ENCODE measurements at regions not wholly inside any gene's neighbourhood (a gene's known extent, or its start where the extent isn't known, plus 50 kb on each side); places are given as distances from the start of the nearest gene placed in this dataset.

GRCh38 chr16:62545039-62545438 lies 508.8 kb upstream of the CDH8 start:
- intact Hi-C loops (cut with DNase I, micrococcal nuclease), result no loop called here
- DNase-seq, result no peak
- peaks cover 21% of the 10 kb centered on the region for H3K9me3 Mint-ChIP-seq (ENCODE audit: low read depth)
- H3K27me3 Mint-ChIP-seq, result no peaks in the 10 kb centered on the region
- POLR2A ChIA-PET, result no interaction called here
- ATAC-seq, result no peak
- no peak overlapping the region for H3K4me3 Mint-ChIP-seq
- no peaks in the 10 kb centered on the region for H3K4me1 Mint-ChIP-seq
- no peak overlapping the region for H3K27ac Mint-ChIP-seq
- no peaks in the 10 kb centered on the region for H3K36me3 Mint-ChIP-seq (ENCODE audit: low read depth)
- CTCF ChIA-PET, result no interaction called here

DNA sequence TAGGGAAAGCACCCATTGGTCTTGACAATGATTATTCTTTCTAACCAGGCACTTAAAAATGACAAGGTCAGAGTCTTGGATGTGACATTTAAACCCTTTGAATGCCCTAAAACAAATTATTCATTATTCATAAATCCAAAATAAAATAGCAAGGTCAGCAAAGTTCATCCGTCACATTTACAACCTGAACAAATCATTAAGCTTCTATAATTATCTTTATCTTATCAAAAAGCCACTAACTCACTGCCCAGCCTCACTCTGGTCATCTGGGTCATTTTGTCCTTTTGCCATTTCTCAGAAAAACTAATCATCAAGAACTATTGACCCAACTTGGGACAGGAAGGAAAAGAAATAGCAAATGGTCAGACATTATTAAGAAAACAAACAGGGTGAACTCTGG lies 507.3 kb upstream of the CDH8 start:
- ChIA-PET CTCF (no interaction called here), POLR2A (no interaction called here)
- intact Hi-C loops (cut with DNase I, micrococcal nuclease), result no loop called here
- no peak for DNase-seq
- H3K4me1 Mint-ChIP-seq, result no peaks in the 10 kb centered on the region
- no peak overlapping the region for H3K27ac Mint-ChIP-seq
- no peaks in the 10 kb centered on the region for H3K27me3 Mint-ChIP-seq
- no peaks in the 10 kb centered on the region for H3K36me3 Mint-ChIP-seq (ENCODE audit: low read depth)
- H3K4me3 Mint-ChIP-seq, result no peak overlapping the region
- ATAC-seq, result no peak
- peaks cover 18% of the 10 kb centered on the region for H3K9me3 Mint-ChIP-seq (ENCODE audit: low read depth)

DNA sequence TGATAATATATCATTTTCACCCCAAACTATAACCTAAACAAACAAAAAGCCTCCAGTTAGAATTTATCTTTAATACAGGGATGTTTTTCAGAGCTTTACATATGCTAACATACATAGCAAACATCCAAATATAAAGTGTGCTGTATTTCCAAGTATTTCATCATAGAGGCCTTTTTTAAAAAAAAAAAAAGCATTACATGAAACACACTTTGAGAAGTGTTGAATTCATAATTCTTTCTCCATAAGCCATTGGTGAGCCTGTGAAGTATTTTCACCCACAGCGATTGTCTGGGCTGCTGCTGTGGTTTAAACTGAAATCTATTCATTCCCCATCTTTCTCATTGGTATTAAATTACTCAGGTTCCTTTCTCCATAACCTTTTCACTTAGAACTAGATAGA lies 503.4 kb upstream of the CDH8 start:
- H3K27me3 Mint-ChIP-seq, result no peaks in the 10 kb centered on the region
- intact Hi-C loops (cut with DNase I, micrococcal nuclease), result no loop called here
- H3K4me1 Mint-ChIP-seq, result no peaks in the 10 kb centered on the region
- H3K27ac Mint-ChIP-seq, result no peak overlapping the region
- no peak for ATAC-seq
- H3K4me3 Mint-ChIP-seq, result no peak overlapping the region
- no peaks in the 10 kb centered on the region for H3K36me3 Mint-ChIP-seq (ENCODE audit: low read depth)
- DNase-seq, result no peak
- CTCF ChIA-PET, result no interaction called here
- POLR2A ChIA-PET, result no interaction called here
- H3K9me3 Mint-ChIP-seq (ENCODE audit: low read depth), result peaks cover 16% of the 10 kb centered on the region

- intact Hi-C loops (cut with DNase I, micrococcal nuclease), result no loop called here
- H3K27ac Mint-ChIP-seq, result no peak overlapping the region
- H3K36me3 Mint-ChIP-seq (ENCODE audit: low read depth), result no peaks in the 10 kb centered on the region
- ChIA-PET CTCF (no interaction called here), POLR2A (no interaction called here)
- no peaks in the 10 kb centered on the region for H3K27me3 Mint-ChIP-seq
- ATAC-seq, result no peak
- no peak overlapping the region for H3K4me3 Mint-ChIP-seq
- peaks cover 31% of the 10 kb centered on the region for H3K9me3 Mint-ChIP-seq (ENCODE audit: low read depth)
- DNase-seq, result no peak
- H3K4me1 Mint-ChIP-seq, result no peaks in the 10 kb centered on the region
These were observed 494.2 kb upstream of the CDH8 start for GRCh38 chr16:62530426-62530825.

DNA sequence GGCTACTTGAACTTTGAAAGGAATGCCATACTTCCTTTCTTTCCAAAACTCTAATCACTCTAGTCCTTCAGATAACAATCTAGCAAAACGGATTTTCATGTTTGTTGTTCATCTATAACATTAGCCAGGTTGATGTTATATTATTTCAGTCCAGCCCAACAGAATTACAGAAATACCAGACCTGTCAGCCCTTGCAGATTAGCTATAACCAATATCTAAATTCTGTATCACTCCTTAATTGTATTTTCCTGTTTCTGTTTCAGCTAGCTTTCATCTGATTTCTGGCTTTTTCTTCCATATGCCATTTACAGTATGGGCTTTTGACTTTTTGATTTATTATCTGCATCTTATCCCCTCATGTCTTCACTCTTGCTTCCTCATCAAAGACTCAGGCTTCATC lies 479.8 kb upstream of the CDH8 start:
- no peaks in the 10 kb centered on the region for H3K4me1 Mint-ChIP-seq
- no peaks in the 10 kb centered on the region for H3K27me3 Mint-ChIP-seq
- ChIA-PET POLR2A (no interaction called here), CTCF (no interaction called here)
- DNase-seq (no peak), ATAC-seq (no peak)
- H3K27ac Mint-ChIP-seq, result no peak overlapping the region
- H3K4me3 Mint-ChIP-seq, result no peak overlapping the region
- intact Hi-C loops (cut with DNase I, micrococcal nuclease), result no loop called here
- peaks cover 9% of the 10 kb centered on the region for H3K9me3 Mint-ChIP-seq (ENCODE audit: low read depth)
- H3K36me3 Mint-ChIP-seq (ENCODE audit: low read depth), result no peaks in the 10 kb centered on the region

DNA sequence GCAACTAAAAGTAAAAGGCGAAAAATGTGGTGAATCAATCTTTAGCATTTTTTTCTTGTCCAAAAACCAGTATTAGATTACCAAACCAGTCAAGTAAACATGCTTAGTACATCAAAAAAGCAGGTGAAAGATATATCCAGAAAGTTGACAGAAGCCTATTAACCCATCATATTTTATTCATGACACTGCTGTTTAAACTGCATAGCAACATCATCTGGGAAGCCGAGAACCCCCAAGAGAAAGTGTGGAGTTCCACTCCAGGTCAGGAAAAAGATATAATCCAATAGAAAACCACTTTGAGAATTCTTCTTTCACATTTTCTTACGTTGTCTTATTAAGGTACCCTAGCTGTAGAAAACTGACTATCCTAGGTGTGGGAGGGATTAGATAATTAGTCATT lies 466.8 kb upstream of the CDH8 start:
- ATAC-seq (no peak), DNase-seq (no peak)
- Mint-ChIP-seq H3K36me3 (ENCODE audit: low read depth) (no peaks in the 10 kb centered on the region), H3K4me1 (no peaks in the 10 kb centered on the region), H3K9me3 (ENCODE audit: low read depth) (peaks cover 18% of the 10 kb centered on the region), H3K27me3 (no peaks in the 10 kb centered on the region), H3K27ac (no peak overlapping the region), H3K4me3 (no peak overlapping the region)
- ChIA-PET CTCF (no interaction called here), POLR2A (no interaction called here)
- intact Hi-C loops (cut with DNase I, micrococcal nuclease), result no loop called here

DNA sequence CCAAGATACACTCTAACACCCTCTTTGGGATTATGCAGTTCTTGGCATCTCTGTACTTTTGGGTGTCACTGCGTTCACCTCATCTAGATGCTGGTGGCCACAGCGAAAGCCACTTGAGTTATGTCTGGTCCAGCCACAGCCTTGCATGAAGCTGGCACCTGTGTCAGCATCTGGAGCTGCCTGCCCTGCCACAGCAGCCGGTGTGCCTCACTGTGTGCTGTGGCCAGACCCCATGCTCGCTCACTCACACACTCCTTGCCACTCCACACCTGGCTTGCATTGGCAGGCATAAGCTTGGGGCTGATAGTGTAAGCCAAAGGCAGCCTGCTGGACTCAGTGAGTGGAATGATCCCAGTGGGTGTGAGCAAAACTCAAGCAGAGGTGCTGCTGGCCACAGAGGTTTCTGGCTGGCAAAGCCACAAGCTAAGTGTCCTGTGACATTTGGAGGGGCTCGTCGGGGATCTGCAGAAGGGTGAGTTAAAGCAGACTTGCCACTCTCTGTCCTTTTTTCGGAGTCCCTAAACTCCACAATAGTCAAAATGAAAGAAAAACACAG lies 442.7 kb upstream of the CDH8 start:
- no peak for DNase-seq
- Mint-ChIP-seq H3K4me1 (no peaks in the 10 kb centered on the region), H3K36me3 (ENCODE audit: low read depth) (no peaks in the 10 kb centered on the region), H3K27ac (no peak overlapping the region), H3K4me3 (no peak overlapping the region), H3K9me3 (ENCODE audit: low read depth) (peaks cover 12% of the 10 kb centered on the region), H3K27me3 (no peaks in the 10 kb centered on the region)
- POLR2A ChIA-PET, result no interaction called here
- ATAC-seq, result no peak
- CTCF ChIA-PET, result interaction anchor here (0.7 kb wide), 1 partner anchor 39 kb away, joined by 4 read pairs; no protein-coding TSS in a partner anchor
- intact Hi-C loops (cut with DNase I, micrococcal nuclease), result no loop called here

- POLR2A ChIA-PET, result no interaction called here
- no peaks in the 10 kb centered on the region for H3K36me3 Mint-ChIP-seq (ENCODE audit: low read depth)
- intact Hi-C loops (cut with DNase I, micrococcal nuclease), result no loop called here
- ATAC-seq, result no peak
- peaks cover 18% of the 10 kb centered on the region for H3K9me3 Mint-ChIP-seq (ENCODE audit: low read depth)
- H3K4me3 Mint-ChIP-seq, result no peak overlapping the region
- no peaks in the 10 kb centered on the region for H3K4me1 Mint-ChIP-seq
- no peak for DNase-seq
- no peak overlapping the region for H3K27ac Mint-ChIP-seq
- CTCF ChIA-PET, result no interaction called here
- no peaks in the 10 kb centered on the region for H3K27me3 Mint-ChIP-seq
These were observed 441.6 kb upstream of the CDH8 start for GRCh38 chr16:62477796-62478195.

DNA sequence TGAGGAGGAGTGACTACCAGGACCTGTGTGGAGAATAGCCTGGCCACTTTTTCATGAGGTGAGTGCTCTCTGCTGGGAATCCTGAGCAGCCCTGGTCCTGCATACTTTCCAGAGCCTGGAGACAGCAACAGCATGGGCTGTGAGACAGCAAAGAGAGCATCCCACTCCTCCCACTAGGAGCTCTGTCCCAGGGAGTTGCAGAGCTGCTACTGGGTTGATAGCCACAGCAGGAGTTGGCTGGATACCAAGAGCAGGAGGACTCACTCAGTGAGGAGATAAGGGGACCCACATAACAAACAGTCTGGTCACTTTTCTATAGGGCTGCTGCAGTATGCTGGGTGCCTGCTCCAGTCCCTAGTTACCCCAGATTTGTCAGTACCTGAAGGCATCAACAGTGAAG lies 439.3 kb upstream of the CDH8 start:
- DNase-seq, result no peak
- Mint-ChIP-seq H3K27ac (no peak overlapping the region), H3K9me3 (ENCODE audit: low read depth) (peaks cover 19% of the 10 kb centered on the region), H3K27me3 (no peaks in the 10 kb centered on the region), H3K4me1 (no peaks in the 10 kb centered on the region), H3K36me3 (ENCODE audit: low read depth) (no peaks in the 10 kb centered on the region), H3K4me3 (no peak overlapping the region)
- POLR2A ChIA-PET, result no interaction called here
- CTCF ChIA-PET, result no interaction called here
- no peak for ATAC-seq
- intact Hi-C loops (cut with DNase I, micrococcal nuclease), result no loop called here

DNA sequence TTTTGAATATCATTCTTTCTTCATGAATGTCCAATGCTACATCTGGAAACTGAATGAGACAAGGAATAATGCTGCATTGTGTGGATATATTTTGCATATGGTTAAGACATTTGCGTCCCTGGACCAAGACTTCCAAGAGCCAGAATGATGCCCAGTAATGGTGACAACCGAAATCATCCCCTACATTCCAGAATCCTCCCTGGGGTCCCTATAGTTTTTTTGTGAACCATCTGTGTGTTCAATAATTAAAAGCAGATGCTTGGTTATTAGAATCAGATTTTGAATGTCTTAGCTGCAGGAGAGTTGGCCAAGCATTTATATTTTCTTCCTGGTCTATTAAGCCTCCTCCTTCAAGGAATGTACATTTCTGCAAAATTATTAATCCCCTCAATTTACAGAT lies 426.7 kb upstream of the CDH8 start:
- CTCF ChIA-PET, result no interaction called here
- Mint-ChIP-seq H3K9me3 (ENCODE audit: low read depth) (peaks cover 17% of the 10 kb centered on the region), H3K4me1 (no peaks in the 10 kb centered on the region), H3K27ac (no peak overlapping the region), H3K27me3 (no peaks in the 10 kb centered on the region), H3K4me3 (no peak overlapping the region), H3K36me3 (ENCODE audit: low read depth) (no peaks in the 10 kb centered on the region)
- ATAC-seq, result no peak
- intact Hi-C loops (cut with DNase I, micrococcal nuclease), result no loop called here
- DNase-seq, result no peak
- POLR2A ChIA-PET, result no interaction called here

GRCh38 chr16:62450291-62450690 lies 414.1 kb upstream of the CDH8 start:
- ChIA-PET CTCF (no interaction called here), POLR2A (no interaction called here)
- Mint-ChIP-seq H3K36me3 (ENCODE audit: low read depth) (no peaks in the 10 kb centered on the region), H3K27me3 (no peaks in the 10 kb centered on the region), H3K9me3 (ENCODE audit: low read depth) (peaks cover 21% of the 10 kb centered on the region), H3K27ac (no peak overlapping the region), H3K4me3 (no peak overlapping the region), H3K4me1 (no peaks in the 10 kb centered on the region)
- DNase-seq, result no peak
- intact Hi-C loops (cut with DNase I, micrococcal nuclease), result no loop called here
- no peak for ATAC-seq

GRCh38 chr16:62445909-62446308 lies 409.7 kb upstream of the CDH8 start:
- DNase-seq (no peak), ATAC-seq (no peak)
- Mint-ChIP-seq H3K9me3 (ENCODE audit: low read depth) (peaks cover 21% of the 10 kb centered on the region), H3K36me3 (ENCODE audit: low read depth) (no peaks in the 10 kb centered on the region), H3K27ac (no peak overlapping the region), H3K4me3 (no peak overlapping the region), H3K27me3 (no peaks in the 10 kb centered on the region), H3K4me1 (no peaks in the 10 kb centered on the region)
- ChIA-PET POLR2A (no interaction called here), CTCF (no interaction called here)
- intact Hi-C loops (cut with DNase I, micrococcal nuclease), result loop anchor here in 1 of 2 experiments (10.0 kb wide), 1 partner anchor 61 kb away; no protein-coding TSS in a partner anchor

DNA sequence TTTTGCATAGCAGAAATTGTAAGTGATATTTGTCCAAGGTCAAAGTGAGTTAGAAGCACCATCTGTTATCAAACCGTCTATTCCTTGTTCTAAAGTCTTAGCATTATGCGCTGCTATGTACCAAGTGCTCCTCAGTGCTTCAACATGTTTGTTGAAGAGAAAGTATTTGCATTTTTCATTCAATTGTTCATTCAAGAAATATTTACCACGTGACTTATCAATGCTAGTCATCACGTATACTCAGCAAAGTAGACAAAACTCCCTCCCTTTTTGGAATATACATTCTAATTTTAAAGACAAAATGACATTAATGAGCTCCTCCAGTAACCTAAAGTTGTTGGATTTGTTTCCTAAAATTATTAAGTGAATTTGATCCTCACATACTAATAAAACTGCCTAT lies 388.0 kb upstream of the CDH8 start:
- CTCF ChIA-PET, result no interaction called here
- Mint-ChIP-seq H3K9me3 (ENCODE audit: low read depth) (peaks cover 7% of the 10 kb centered on the region), H3K27me3 (no peaks in the 10 kb centered on the region), H3K36me3 (ENCODE audit: low read depth) (no peaks in the 10 kb centered on the region), H3K4me3 (no peak overlapping the region), H3K27ac (no peak overlapping the region), H3K4me1 (no peaks in the 10 kb centered on the region)
- intact Hi-C loops (cut with DNase I, micrococcal nuclease), result no loop called here
- ATAC-seq (no peak), DNase-seq (no peak)
- POLR2A ChIA-PET, result no interaction called here
